K562 (cell line): ENCODE measurements at regions not wholly inside any gene's neighbourhood (a gene's known extent, or its start where the extent isn't known, plus 50 kb on each side); places are given as distances from the start of the nearest gene placed in this dataset.

Source experiments
- ATAC-seq: fragments of 200-7000 bp; cut with Tn5 transposase; 3 replicates; pipeline ENCODE4 v1.9.1; 2020; ENCODE audit warnings: moderate library complexity
- BruUV-seq: library from RNA; stranded (reverse); fragments of 400-500 nt; replicated peaks from 2 replicates; lab custom pipeline; 2021; lab: Mats Ljungman, UMichigan
- CTCF ChIA-PET: fragments of 300-600 bp; formaldehyde crosslinking; extraction: SDS; loops from one replicate; lab custom pipeline; 2021; ENCODE audit warnings: low intra/inter-chr PET ratio; lab: Yijun Ruan, JAX
- POLR2A ChIA-PET: fragments of 300-600, 350-650 bp; sonication (Branson Sonifier 250); formaldehyde crosslinking; extraction: SDS; loops from one replicate; lab custom pipeline; 2021; ENCODE audit warnings: antibody characterized with exemption, inconsistent platforms; lab: Yijun Ruan, JAX
- DNase-seq, 4 experiments: peaks; one replicate each; pipeline versions ENCODE4 v3.0.0 to v3.0.0-alpha.2; 2011 to 2018; ENCODE audit warnings: low spot score in 3 of 4, mixed read lengths in 3 of 4; ENCODE audit errors: extremely low read depth in 1 of 4
- FAIRE-seq: peaks from 2 replicates; lab custom pipeline; 2011; peaks lifted over from hg19 to GRCh38; lab: Jason Lieb, UNC
- H2AFZ ChIP-seq: 2 replicates; pipeline ENCODE4 v1.6.0; 2011; ENCODE audit warnings: low read depth, low read length, control low read depth, inconsistent platforms
- H3K27ac ChIP-seq: fragments of 200-600 bp; 3 replicates; pipeline ENCODE4 v1.8.0; 2011; ENCODE audit warnings: low read depth, mild to moderate bottlenecking, control low read depth, inconsistent platforms, low read length, moderate library complexity, mixed read lengths; ENCODE audit errors: extremely low read depth
- H3K27me3 ChIP-seq, 2 experiments: fragments of 300-600 bp in 1 of 2; 2 replicates in 1 of 2; 3 replicates in 1 of 2; pipeline versions ENCODE4 v1.6.0 to v1.8.0; 2011; ENCODE audit warnings: inconsistent platforms in 2 of 2, low read length in 2 of 2, mild to moderate bottlenecking in 1 of 2, mixed read lengths in 1 of 2, moderate library complexity in 1 of 2; ENCODE audit not compliant: control insufficient read depth in 2 of 2, insufficient read depth in 2 of 2
- H3K36me3 ChIP-seq: fragments of 300-600 bp; 3 replicates; pipeline ENCODE4 v1.8.0; 2011; ENCODE audit warnings: mild to moderate bottlenecking, low read length, inconsistent platforms; ENCODE audit not compliant: control insufficient read depth, insufficient read depth
- H3K4me1 ChIP-seq, 2 experiments: fragments of 200-600 bp in 1 of 2; replicated peaks in 1 of 2; 2 replicates in 1 of 2; 3 replicates in 1 of 2; pipeline versions ENCODE4 v1.5.1 to v1.8.0; 2011; ENCODE audit warnings: inconsistent platforms in 2 of 2, low read length in 2 of 2, mild to moderate bottlenecking in 1 of 2, mixed read lengths in 1 of 2, moderate library complexity in 1 of 2; ENCODE audit not compliant: control insufficient read depth in 2 of 2, insufficient read depth in 2 of 2
- H3K4me2 ChIP-seq: 2 replicates; pipeline ENCODE4 v1.6.1; 2011; ENCODE audit warnings: low read length, control low read depth, inconsistent platforms, mixed read lengths; ENCODE audit not compliant: insufficient read depth
- H3K4me3 ChIP-seq: fragments of 200-600 bp; sonication (generic), shearing (Covaris generic); 2 replicates; pipeline ENCODE4 v1.5.1; 2016; ENCODE audit warnings: control low read depth, inconsistent platforms
- H3K79me2 ChIP-seq: fragments of 200-600 bp; 3 replicates; pipeline ENCODE4 v1.8.0; 2011; ENCODE audit warnings: low read length, inconsistent platforms; ENCODE audit not compliant: control insufficient read depth, insufficient read depth
- H3K9ac ChIP-seq, 2 experiments: 2 replicates each; pipeline versions ENCODE4 v1.6.0 to v1.6.1; 2011; ENCODE audit warnings: low read depth in 2 of 2, low read length in 2 of 2, control low read depth in 1 of 2, inconsistent platforms in 1 of 2, mild to moderate bottlenecking in 1 of 2, mixed read lengths in 1 of 2; ENCODE audit not compliant: insufficient read depth in 1 of 2
- H3K9me1 ChIP-seq: one replicate; pipeline ENCODE4 v1.6.0; 2011; ENCODE audit warnings: inconsistent platforms, mild to moderate bottlenecking, low read length, moderate library complexity; ENCODE audit not compliant: control insufficient read depth, insufficient read depth
- H3K9me3 ChIP-seq: replicated peaks from 2 replicates; pipeline ENCODE4 v1.5.1; 2011; ENCODE audit warnings: low read depth, low read length, inconsistent platforms; ENCODE audit not compliant: control insufficient read depth, insufficient read depth
- H4K20me1 ChIP-seq: replicated peaks from 2 replicates; pipeline ENCODE4 v1.6.1; 2011; ENCODE audit warnings: low read length, inconsistent platforms, mixed read lengths; ENCODE audit not compliant: control insufficient read depth, insufficient read depth
- CBX1 ChIP-seq: sonication (generic); IDR thresholded peaks from 2 replicates; pipeline ENCODE4 v1.6.1; 2016; ENCODE audit warnings: antibody characterized with exemption, low read depth, mild to moderate bottlenecking
- MCM3 ChIP-seq: fragments of 450-650 bp; IDR thresholded peaks from 2 replicates; pipeline ENCODE4 v1.6.1; 2016
- MED1 ChIP-seq: sonication (generic); formaldehyde crosslinking; IDR thresholded peaks from 2 replicates; pipeline ENCODE4 v1.8.1; 2023; ENCODE audit warnings: missing genetic modification reagents, borderline replicate concordance
- MEF2A ChIP-seq: IDR thresholded peaks from 2 replicates; pipeline ENCODE4 v1.6.1; 2011; ENCODE audit warnings: low read depth, mild to moderate bottlenecking, low read length, moderate library complexity; ENCODE audit not compliant: control insufficient read depth
- PCBP1 ChIP-seq: fragments of 200-400 bp; formaldehyde crosslinking; IDR thresholded peaks from 2 replicates; pipeline ENCODE4 v1.6.1; 2018; ENCODE audit warnings: mild to moderate bottlenecking, low read depth, low read length; ENCODE audit not compliant: poor library complexity, severe bottlenecking
- RBM25 ChIP-seq: fragments of 200-400 bp; formaldehyde crosslinking; IDR thresholded peaks from 2 replicates; pipeline ENCODE4 v1.6.1; 2018; ENCODE audit warnings: low read length, low read depth, moderate library complexity; ENCODE audit not compliant: severe bottlenecking
- SNIP1 ChIP-seq: fragments of 450-650 bp; IDR thresholded peaks from 2 replicates; pipeline ENCODE4 v1.7.1; 2017; ENCODE audit warnings: low read depth, mild to moderate bottlenecking
- ZNF121 ChIP-seq: sonication (generic); formaldehyde crosslinking; conservative IDR thresholded peaks from 2 replicates; pipeline ENCODE4 v1.8.0; 2022; ENCODE audit warnings: missing genetic modification reagents
- WGBS: fragments of 100-300 bp; shearing (Covaris generic); methylation state at CpG from one replicate; pipeline ENCODE4 v1.1.6; 2016; ENCODE audit warnings: low coverage, mixed read lengths; ENCODE audit not compliant: insufficient coverage; ENCODE audit errors: missing lambda C conversion rate; 5-methylcytosine and 5-hydroxymethylcytosine counted together
- in situ Hi-C: fragments of 300-500 bp; cut with MboI; formaldehyde crosslinking; loops from 4 replicates; pipeline ENCODE4 v1.15.0; 2018; ENCODE audit warnings: inconsistent platforms, mixed read lengths
- intact Hi-C: fragments of 100-400 bp; cut with micrococcal nuclease; formaldehyde crosslinking; loops from 2 replicates; pipeline ENCODE4 v1.14.2; 2022
- TF ChIP-seq, protein P1 (sequence below): fragments of 200-800 bp; sonication (Bioruptor generic); IDR thresholded peaks from 2 replicates; pipeline ENCODE4 v1.6.1; 2017; ENCODE audit warnings: missing genetic modification characterization, missing compliant biosample characterization
- TF ChIP-seq, protein P2 (sequence below): fragments of 200-600 bp; sonication (generic); IDR thresholded peaks from one replicate; pipeline ENCODE4 v1.6.1; 2012; ENCODE audit warnings: mild to moderate bottlenecking, low read depth, low read length, inconsistent platforms

DNA sequence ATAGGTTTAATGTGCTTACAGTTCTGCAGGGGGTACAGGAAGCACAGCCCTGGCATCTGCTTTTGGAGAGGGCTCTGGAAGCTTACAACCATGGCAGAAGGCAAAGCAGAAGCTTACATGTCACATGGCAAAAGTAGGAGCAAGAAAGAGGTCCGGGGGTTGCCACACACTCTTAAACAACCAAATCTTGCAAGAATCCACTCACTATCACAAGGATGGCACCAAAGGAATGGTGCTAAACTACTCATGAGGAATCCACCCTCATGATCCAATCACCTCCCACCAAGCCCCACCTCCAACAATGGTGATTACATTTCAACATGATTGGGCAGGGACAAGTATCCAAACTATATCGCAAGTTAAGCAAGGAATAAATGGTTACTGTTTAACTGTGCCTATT, 255.8 kb upstream of the AVPR1A start (continued):
- no peak for TF ChIP-seq SNIP1
- no peak for TF ChIP-seq MED1 (CRISPR knock-in tag)

DNA sequence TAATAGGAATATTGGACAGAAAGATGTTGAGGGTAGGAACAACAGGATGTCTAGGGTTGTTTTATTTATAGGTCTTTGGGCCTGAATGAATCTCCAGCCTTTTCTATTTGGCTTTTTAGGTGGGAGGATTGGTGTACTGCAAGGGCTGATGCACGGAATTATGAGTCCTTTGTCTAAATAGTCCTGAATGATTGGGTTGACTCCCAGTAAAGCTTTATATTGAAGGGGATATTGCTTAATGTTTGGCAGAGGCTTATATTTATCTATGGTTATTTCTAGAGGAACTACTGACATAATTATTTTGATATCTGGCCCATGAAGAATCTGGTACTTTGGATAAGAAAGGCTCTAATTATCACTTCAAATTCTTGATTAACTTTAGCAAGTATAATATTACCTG, 253.6 kb upstream of the AVPR1A start:
- no peak for FAIRE-seq
- BruUV-seq = no TSS peak
- Histone ChIP-seq H2AFZ (no peak overlapping the region), H3K27me3 (no peaks in the 10 kb centered on the region), H3K27ac (no peak overlapping the region), H3K9ac (no peak overlapping the region), H3K4me1 (no peaks in the 10 kb centered on the region), H3K79me2 (no peaks in the 10 kb centered on the region), H3K36me3 (no peaks in the 10 kb centered on the region), H3K9me3 (no peaks in the 10 kb centered on the region), H3K4me3 (no peak overlapping the region), H4K20me1 (no peaks in the 10 kb centered on the region), H3K9me1 (no peaks in the 10 kb centered on the region), H3K4me2 (no peak overlapping the region)
- ChIA-PET CTCF (no interaction called here), POLR2A (no interaction called here)
- 0% methylated on average over 1 of the region's 1 CpG for WGBS
- in situ Hi-C loops (loop anchor here (25.0 kb wide), 2 partner anchors 408 to 858 kb away; no protein-coding TSS in a partner anchor), intact Hi-C loops (no loop called here)
- ATAC-seq = no peak
- no peak for DNase-seq
- TF ChIP-seq PCBP1 (no peak), CBX1 (no peak), ZNF121 (CRISPR knock-in tag) (no peak), RBM25 (no peak), MCM3 (no peak), MEF2A (no peak)
- TF ChIP-seq, protein P1, sequence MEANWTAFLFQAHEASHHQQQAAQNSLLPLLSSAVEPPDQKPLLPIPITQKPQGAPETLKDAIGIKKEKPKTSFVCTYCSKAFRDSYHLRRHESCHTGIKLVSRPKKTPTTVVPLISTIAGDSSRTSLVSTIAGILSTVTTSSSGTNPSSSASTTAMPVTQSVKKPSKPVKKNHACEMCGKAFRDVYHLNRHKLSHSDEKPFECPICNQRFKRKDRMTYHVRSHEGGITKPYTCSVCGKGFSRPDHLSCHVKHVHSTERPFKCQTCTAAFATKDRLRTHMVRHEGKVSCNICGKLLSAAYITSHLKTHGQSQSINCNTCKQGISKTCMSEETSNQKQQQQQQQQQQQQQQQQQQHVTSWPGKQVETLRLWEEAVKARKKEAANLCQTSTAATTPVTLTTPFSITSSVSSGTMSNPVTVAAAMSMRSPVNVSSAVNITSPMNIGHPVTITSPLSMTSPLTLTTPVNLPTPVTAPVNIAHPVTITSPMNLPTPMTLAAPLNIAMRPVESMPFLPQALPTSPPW (CRISPR knock-in tag) = no peak
- TF ChIP-seq, protein P2, sequence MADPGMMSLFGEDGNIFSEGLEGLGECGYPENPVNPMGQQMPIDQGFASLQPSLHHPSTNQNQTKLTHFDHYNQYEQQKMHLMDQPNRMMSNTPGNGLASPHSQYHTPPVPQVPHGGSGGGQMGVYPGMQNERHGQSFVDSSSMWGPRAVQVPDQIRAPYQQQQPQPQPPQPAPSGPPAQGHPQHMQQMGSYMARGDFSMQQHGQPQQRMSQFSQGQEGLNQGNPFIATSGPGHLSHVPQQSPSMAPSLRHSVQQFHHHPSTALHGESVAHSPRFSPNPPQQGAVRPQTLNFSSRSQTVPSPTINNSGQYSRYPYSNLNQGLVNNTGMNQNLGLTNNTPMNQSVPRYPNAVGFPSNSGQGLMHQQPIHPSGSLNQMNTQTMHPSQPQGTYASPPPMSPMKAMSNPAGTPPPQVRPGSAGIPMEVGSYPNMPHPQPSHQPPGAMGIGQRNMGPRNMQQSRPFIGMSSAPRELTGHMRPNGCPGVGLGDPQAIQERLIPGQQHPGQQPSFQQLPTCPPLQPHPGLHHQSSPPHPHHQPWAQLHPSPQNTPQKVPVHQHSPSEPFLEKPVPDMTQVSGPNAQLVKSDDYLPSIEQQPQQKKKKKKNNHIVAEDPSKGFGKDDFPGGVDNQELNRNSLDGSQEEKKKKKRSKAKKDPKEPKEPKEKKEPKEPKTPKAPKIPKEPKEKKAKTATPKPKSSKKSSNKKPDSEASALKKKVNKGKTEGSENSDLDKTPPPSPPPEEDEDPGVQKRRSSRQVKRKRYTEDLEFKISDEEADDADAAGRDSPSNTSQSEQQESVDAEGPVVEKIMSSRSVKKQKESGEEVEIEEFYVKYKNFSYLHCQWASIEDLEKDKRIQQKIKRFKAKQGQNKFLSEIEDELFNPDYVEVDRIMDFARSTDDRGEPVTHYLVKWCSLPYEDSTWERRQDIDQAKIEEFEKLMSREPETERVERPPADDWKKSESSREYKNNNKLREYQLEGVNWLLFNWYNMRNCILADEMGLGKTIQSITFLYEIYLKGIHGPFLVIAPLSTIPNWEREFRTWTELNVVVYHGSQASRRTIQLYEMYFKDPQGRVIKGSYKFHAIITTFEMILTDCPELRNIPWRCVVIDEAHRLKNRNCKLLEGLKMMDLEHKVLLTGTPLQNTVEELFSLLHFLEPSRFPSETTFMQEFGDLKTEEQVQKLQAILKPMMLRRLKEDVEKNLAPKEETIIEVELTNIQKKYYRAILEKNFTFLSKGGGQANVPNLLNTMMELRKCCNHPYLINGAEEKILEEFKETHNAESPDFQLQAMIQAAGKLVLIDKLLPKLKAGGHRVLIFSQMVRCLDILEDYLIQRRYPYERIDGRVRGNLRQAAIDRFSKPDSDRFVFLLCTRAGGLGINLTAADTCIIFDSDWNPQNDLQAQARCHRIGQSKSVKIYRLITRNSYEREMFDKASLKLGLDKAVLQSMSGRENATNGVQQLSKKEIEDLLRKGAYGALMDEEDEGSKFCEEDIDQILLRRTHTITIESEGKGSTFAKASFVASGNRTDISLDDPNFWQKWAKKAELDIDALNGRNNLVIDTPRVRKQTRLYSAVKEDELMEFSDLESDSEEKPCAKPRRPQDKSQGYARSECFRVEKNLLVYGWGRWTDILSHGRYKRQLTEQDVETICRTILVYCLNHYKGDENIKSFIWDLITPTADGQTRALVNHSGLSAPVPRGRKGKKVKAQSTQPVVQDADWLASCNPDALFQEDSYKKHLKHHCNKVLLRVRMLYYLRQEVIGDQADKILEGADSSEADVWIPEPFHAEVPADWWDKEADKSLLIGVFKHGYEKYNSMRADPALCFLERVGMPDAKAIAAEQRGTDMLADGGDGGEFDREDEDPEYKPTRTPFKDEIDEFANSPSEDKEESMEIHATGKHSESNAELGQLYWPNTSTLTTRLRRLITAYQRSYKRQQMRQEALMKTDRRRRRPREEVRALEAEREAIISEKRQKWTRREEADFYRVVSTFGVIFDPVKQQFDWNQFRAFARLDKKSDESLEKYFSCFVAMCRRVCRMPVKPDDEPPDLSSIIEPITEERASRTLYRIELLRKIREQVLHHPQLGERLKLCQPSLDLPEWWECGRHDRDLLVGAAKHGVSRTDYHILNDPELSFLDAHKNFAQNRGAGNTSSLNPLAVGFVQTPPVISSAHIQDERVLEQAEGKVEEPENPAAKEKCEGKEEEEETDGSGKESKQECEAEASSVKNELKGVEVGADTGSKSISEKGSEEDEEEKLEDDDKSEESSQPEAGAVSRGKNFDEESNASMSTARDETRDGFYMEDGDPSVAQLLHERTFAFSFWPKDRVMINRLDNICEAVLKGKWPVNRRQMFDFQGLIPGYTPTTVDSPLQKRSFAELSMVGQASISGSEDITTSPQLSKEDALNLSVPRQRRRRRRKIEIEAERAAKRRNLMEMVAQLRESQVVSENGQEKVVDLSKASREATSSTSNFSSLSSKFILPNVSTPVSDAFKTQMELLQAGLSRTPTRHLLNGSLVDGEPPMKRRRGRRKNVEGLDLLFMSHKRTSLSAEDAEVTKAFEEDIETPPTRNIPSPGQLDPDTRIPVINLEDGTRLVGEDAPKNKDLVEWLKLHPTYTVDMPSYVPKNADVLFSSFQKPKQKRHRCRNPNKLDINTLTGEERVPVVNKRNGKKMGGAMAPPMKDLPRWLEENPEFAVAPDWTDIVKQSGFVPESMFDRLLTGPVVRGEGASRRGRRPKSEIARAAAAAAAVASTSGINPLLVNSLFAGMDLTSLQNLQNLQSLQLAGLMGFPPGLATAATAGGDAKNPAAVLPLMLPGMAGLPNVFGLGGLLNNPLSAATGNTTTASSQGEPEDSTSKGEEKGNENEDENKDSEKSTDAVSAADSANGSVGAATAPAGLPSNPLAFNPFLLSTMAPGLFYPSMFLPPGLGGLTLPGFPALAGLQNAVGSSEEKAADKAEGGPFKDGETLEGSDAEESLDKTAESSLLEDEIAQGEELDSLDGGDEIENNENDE = no peak
